SKM-1 treated with dmso at 0.1 percent for 144 hours (cell line): ENCODE measurements at regions not wholly inside any gene's neighbourhood (a gene's known extent, or its start where the extent isn't known, plus 50 kb on each side); places are given as distances from the start of the nearest gene placed in this dataset.
"Not testable (repeated sequence)": the region's sequence is repeated elsewhere in the genome, so short reads cannot be mapped to it uniquely, and the experiment has no call there.

ENCODE experiments used
- DNase-seq: peaks from one replicate; lab custom pipeline; 2025; ENCODE audit not compliant: unreplicated experiment; lab: John Stamatoyannopoulos, UW

DNA sequence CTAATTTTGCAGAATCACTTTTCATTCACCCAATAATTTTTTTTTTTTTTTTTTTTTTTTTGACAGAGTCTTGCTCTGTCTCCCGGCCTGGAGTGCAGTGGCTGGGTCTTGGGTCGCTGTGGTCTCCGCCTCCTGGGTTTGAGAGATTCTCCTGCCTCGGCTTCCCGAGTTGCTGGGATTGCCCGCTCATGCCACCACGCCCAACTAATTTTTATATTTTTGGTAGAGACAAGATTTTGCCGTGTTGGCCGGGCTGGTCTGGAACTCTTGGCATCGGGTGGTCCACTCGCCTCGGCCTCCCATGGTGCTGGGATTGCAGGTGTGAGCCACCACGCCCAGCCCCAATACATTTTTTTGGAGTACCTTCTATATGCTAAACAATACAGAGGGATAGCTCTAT is 1120.0 kb upstream of the ATXN8OS start:
- DNase-seq: no peak

DNA sequence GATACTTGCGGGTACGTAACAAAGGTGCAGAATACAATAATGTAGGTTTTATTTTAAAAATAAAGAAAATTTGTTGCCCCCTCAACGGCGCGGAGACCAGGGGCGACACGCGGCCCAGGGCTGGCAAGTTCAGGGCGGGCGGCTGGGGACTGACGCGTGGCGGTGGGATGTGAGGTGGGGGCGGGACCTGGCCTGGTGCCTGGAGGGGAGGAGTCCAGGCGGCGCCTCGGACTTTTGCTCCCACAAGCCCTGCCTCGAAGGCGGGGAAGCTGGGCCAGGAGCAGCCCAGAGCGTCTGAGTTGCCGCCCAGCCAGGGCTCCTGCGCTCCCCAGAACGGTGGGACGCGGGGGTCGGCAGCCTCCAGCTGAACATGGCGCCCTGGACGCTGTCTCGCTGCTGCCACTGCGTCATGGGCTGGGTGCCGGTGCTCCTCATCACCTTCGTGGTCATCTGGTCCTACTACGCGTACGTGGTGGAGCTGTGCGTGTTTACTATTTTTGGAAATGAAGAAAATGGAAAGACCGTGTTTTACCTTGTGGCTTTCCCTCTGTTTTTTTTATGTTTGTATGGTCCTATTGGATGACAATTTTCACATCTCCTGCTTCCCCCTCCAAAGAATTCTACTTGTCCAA is 1122.8 kb upstream of the ATXN8OS start:
- DNase-seq: no peak

DNA sequence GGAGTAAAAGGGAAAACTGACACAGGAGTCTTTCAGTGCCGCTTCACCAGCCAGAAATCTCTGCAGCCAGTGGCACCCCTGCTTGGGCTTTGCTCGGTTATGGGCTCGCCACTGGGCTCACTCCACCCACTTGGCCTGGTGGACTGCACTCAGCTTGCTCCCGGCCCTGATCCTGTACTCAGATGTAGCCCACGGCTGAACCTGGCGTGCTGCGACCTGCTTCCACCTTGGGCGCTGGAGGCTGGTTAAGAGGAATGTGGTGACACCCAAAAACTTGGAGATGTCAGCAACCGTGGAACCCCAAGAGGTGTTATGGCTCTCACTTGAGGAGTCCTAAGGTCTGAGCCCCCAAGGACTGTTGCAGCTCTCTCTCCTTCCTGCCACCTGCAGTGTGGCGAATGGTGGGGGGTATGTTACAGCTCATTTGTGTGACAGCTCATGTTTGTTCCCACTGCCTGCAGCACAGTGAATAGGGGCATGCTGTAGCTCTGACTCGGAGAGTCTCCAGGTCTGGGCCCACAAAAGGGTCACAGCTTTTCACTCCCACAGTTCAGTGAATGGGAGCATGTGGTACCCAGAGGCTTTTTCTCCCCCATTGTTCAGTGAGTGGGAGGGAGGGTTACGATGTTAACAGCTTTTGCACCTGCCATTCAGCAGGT is 1124.5 kb upstream of the ATXN8OS start:
- no peak for DNase-seq

DNA sequence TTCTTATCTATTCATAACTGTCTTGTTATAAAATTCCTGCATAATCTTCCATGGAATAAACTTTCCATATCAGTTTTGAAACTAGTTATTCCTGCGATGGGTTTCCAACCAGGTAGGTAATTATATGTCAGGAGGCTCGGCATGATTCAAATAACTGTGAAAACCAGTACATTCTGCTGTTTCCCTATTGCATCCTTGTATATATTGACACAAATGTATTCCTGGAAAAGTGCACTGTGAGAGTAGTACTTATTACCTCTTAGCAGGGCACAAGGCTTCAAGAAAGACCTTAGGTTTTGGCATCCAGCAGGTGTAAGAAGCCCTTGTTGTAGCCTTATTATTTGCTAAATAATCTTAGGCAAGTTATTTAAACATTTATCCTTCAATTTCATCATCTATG is 1131.3 kb upstream of the ATXN8OS start:
- no peak for DNase-seq

DNA sequence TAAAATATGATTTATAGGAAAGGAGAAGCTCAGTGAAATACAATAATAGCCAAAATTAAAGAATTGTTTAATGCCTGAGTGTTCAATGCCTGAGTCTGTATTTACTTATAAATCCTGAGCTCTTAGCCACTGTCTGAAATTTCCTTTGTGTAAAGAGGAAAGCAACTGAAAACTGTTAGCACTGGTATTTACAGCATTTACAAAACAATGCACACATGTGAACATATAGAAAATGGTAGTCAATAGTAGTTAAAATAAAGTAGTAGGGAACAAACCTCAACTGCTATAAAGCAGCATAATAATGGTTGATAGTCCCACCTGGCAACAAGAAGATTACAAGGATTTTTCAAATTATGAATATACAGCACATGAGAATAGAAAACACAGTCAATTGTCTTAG is 1137.1 kb upstream of the ATXN8OS start:
- no peak for DNase-seq

DNA sequence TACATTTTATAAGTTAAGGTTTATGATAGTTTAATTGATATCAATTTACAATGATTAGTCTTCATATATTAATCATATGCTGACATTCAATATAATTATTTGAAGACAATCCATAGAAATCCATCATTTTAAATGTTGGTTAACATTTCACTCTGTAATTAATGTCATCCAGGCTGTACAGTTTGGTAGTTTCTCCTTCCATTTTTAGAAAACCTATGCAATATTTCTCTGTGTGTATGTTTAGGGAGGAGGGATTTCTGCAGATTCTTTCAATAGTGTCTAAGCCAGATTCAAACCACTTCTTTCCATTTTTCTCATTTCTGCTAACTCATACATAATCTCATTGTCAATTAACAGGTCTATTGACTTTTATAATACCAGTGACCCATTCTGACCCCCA is 1159.0 kb upstream of the ATXN8OS start:
- no peak for DNase-seq

DNA sequence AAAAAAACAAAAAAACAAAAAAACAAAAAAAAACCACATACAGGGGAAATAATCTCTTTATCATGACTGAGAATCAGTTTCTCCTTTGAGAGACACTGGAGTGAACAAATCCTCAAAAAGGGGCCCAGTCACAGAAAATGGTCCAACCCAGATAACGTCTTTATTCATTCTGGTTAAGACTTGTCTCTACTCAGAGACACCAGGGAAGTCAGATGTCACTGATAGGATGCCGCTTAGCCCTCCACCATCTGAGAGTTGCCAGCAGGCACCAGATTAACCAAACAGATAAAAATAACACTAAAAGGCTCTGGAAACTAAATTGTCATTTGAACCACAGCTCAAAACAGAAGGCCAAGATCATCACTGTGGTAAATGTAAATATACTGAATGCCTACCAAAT is 1163.4 kb upstream of the ATXN8OS start:
- DNase-seq: no peak

DNA sequence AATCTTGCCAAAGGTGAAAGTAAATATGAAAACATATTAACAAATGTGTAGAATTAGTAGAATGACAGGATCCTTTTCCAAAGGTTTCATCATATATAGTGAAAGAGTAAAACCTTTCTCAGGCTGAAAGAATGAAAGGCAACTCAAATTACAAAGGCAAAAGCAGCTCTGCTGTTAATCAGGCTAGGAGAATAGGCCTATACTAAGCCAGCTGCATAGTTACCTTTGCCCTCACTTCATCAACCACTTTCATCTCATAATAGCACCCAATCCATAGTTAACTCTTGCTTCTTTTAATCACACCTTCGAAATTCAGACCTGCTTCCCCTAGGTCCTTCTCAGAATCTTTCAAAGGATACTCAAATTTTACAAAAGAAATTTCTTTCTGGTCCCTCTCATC is 1167.6 kb upstream of the ATXN8OS start:
- no peak for DNase-seq

DNA sequence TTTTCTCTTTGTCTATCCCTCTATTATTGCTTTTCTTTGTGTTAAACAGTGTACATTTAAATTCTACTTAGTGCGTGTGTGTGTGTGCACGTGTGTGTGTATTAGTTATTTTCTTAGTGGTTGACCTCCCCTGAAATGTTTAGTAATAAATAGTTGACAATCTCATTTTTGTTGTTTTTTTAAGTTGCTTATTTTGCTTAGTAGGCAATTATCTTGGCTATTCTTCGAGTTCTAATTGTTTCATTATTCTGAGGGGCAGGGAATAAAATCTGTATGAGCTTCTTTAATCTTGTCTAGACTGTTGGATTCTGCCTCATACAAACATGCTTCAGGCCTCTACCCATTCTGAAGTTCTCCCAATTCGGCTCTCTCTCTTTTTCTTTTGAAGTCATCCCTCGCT is 1169.0 kb upstream of the ATXN8OS start:
- DNase-seq: no peak

DNA sequence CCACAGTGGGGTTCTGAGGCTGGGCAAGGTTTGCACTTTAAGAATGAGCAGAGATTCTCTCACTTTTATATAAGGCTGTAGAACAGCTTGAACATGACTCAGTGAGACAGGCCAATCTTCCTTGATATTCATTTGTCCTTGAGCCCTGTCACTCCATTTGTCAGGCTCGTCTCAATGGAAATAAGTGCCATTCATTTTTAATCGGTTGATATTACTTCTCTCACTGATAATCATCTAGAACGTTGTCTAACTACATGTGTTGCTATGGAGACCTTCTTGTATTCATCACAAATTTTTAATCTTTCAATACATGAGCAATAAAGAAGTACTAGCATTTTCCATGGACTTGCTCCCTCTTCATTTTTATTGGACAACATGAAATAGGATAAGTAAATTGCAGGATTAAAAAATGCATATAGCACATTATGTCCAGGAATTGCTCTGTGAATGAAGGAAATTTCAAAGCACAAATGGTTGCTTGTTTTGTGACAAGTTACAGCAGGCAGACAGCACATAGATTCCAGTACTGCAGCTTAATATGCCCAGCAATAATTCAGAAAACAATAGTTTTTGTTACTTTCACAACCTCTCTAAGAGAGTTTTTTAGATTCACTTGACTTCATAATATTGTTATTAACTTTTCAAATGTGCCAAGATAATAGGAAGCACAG is 1178.4 kb upstream of the ATXN8OS start:
- no peak for DNase-seq

DNA sequence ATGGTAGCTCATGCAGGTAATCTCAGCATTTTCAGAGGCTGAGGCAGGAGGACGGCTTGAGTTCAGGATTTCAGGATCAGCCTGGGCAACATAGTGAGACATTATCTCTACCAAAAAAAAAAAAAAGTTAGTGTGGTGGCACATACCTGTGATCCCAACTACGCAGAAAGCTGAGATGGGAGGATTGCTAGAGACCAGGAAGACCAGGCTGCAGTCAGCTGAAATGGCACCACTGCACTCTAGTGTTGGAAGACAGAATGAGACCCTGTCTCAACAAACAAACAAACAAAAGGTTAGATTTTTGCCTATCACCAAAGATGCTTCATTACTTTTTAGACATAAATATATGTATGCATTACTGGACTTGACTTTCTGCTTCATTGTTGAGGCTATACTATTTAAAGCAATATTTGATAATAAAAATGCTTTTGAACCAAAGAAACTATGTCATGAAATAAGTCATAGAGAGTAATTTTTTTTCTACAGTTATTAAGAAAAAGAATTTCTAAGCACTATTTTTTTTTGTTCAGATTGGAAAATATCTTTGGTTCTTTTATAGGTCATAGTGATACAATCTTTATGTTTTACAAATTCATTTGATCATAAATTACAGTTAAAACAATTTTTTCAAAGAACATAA is 1180.1 kb upstream of the ATXN8OS start:
- DNase-seq: no peak

DNA sequence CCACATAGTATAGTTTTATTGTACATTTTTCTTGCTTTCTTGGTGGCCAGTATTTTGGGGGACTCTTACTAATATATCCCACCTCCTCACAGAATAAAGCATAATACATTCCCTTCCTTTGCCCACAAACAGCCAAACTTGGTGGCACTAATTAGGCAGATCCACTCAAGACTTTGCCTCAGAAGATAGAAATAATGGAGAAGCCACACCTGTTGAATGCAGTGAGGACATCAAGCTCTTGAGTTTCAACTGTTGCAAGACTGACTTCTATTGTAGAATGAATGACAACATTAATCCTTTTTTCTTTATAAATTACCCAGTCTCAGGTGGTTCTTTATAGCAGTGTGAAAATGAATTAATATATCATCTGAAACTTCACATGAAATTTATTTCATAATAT is 1183.6 kb upstream of the ATXN8OS start:
- DNase-seq: no peak

DNA sequence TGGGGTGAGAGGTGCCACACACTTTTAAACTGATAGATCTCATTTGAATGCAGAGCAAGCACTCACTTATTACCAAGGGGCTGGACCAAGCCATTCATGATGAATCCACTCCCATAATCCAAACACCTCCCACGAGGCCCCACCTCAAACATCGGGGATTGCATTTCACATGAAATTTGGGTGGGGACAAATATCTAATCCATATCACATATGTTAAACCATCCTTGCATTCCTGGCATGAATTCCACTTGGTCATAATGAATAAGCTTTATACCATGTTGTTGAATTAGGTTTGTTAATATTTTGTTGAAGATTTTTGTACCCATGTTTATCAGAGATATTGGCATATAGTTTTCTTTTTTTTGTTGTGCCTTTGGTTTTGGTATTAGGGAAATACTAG is 1198.7 kb upstream of the ATXN8OS start:
- no peak for DNase-seq

DNA sequence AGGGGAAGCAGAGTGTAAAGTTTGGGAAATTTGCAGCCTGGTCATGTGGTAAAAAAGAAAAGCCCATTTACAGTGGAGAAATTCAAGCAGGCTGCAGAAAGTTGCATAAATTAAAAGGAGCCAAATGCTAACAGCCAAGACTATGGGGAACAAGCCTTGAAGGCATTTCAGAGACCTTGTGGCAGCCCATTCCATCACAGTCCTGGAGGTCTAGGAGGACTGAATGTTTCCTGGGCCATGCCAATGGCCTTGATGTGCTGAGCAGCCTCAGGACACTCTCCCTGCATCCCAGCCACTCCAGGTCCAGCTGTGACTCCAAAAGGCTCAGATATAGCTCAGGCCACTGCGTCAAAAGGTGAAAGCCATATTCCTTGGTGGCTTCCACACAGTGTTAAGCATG is 1202.4 kb upstream of the ATXN8OS start:
- DNase-seq: no peak

DNA sequence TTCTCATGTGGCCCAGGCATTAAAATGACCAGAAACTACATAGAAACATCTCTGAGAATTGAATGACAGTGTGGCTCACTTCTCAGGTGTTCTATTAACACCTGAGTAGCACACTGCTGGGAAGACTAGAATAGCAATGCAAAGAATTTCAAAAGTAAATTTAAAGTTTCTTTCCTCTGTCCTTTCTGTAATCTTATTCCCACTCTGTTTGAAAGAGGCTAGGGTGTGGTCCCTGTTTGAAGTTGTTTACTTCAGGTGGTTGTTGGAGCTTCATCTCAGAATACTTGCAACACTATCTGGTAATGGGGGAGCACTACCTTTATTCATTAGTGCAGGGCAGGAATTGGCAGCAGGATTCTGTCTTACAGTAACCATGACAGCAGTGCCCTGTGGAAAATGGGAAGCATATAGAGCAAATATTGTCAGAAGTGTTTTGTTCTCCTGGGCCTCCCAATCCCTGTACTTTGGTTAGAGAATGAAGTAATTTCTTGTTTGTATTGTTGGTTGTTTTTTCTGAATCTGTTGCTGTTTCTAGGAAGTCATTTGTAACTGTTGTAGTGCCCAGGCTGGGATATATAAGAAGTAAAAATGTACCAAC is 1210.2 kb upstream of the ATXN8OS start:
- DNase-seq: no peak

DNA sequence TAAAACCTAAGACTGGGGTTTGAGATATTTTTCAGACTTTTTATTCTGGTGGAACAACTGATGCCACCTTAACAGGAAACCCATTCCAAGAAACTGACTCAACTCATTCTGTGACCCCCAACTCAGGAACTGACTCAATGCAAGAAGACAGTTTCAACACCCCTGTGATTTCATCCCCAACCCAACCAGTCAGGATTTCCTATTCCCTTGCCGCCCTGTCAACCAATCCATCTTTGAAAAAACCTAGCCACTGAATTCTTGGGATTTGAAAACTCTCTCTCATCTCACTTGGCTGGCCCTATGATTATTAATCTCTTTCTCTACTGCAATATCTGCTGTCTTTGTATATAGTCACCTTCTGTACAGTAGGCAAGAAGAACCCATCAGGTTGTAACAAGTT is 1211.9 kb upstream of the ATXN8OS start:
- DNase-seq: no peak

DNA sequence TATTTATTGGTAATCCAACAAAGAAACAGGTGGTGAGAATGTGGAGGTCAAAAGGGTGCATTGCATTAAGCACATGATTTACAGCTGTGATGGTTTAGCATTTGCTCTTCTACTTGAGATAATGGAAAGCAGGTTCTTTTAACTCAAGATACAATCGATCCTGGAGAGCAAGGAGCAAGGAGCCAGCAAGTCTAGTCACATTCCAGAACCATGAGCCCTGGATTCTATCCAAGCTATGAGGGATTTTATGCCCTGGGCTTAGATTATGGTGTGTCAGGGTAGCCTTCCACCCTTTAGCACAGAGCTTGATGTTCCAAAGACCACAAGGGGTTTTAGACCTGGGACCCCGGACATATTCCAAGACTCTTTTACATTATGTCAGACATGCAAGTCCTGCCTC is 1213.9 kb upstream of the ATXN8OS start:
- DNase-seq: not testable (repeated sequence)

DNA sequence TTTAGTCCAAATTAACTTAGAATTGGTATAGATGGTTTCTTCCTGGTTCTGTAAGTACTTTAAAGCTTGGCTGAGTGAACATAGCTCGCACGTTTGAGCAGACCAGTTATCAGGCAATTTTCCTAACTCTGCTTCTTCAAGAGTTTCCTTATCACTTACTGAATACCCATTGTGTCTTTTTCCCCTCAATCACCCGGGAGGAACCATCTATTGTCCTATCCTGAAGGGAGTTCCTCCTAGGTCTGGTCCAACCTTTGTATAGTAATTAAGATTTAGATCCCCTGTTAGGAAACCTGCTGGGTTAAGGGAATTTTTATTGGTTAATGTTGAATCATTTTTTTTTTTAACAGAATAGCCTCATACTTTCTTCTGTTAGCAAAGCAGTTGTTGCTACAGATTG is 1215.0 kb upstream of the ATXN8OS start:
- DNase-seq: not testable (repeated sequence)

DNA sequence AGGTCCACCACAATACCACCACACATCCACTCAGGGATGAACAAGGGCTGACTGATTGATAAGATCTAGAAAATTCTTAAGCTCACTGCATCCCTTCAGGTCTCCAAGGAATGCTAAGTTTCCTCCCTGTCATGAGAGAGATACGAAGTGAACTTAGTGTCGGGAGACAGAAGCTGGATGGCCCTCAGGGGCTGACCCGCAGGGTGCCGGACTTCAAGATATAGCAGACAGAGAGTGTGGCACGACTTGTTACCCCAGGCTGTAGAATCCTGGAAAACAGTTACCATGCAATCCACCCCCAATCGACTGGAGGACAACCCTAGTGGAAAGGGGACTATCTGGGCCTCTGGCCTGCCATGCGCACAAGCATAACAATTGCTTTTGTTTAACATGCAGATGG is 1217.5 kb upstream of the ATXN8OS start:
- not testable (repeated sequence) for DNase-seq

DNA sequence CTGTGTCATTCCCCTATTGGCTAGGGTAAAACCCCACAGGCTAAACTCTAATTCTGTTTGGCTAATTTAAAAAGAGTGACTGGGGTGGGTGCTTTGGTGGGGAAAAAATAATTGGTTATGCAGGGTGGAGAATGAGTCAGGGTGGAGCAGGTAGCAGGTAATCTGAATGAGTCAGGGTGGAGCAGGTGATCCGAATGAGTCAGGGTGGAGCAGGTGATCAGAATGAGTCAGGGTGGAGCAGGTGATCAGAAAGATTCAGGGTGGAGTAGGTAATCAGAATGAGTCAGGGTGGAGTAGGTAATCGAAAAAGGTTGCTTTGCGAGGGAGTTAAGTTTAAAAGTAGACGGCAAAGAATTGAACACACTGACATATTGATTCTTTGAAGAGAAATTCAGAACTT is 1218.8 kb upstream of the ATXN8OS start:
- DNase-seq: no peak

DNA sequence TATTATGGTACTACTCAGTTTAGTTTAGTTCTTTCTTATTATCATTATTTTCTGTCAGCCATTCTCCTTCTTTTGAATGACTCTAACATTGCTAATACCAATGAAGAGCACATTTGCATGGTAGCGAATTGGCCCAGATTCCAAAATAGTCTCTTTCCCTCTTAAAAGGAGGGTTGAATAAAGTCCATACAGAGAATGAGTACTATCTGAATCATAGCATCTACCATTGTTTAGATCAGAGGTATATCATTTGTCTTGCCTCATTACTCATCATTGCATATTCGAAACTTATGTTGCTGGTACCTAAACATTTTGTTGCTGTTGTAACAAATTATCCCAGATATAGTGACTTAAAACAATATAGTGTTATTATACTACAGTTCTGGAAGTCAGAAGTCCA is 1235.3 kb upstream of the ATXN8OS start:
- DNase-seq: no peak

DNA sequence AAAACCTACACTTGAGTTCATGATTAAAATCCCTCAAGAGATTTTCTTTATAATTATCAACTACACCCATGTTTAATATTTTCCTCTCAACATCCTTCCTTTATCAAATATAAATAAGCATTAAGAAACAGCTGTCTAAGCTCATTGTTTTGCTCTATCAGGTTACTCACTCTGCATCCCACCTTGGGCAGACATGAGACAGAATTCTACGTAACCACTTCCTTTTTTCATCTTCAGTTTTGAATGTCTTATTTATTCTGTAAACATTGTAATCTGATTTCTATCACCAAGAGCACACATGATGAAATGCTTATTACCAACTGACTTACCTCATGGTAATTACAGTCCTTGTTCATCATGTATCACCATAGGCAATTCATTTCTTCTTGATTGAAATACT is 1256.6 kb upstream of the ATXN8OS start:
- no peak for DNase-seq
